IMR-90 (cell line): ENCODE measurements at regions not wholly inside any gene's neighbourhood (a gene's known extent, or its start where the extent isn't known, plus 50 kb on each side); places are given as distances from the start of the nearest gene placed in this dataset.

Experiments
- ATAC-seq: fragments of 200-7000 bp; cut with Tn5 transposase; 2 replicates; pipeline ENCODE4 v1.9.1; 2020; ENCODE audit warnings: low read depth, mild to moderate bottlenecking, moderate library complexity
- BruUV-seq: library from RNA; stranded (reverse); fragments of 400-500 nt; replicated peaks from 2 replicates; lab custom pipeline; 2021; lab: Mats Ljungman, UMichigan
- CTCF ChIA-PET: fragments of 300-600 bp; formaldehyde crosslinking; extraction: SDS; loops from one replicate; lab custom pipeline; 2021; ENCODE audit warnings: antibody characterized with exemption; lab: Yijun Ruan, JAX
- POLR2A ChIA-PET: fragments of 300-600 bp; sonication (Branson Sonifier 250); formaldehyde crosslinking; loops from one replicate; lab custom pipeline; 2022; ENCODE audit warnings: antibody characterized with exemption; ENCODE audit not compliant: unreplicated experiment; lab: Charles Lee
- DNase-seq: peaks from one replicate; pipeline ENCODE4 v3.0.0; 2013
- H2AFZ ChIP-seq: replicated peaks from 2 replicates; pipeline ENCODE3; 2013; ENCODE audit warnings: low read length, mild to moderate bottlenecking; ENCODE audit not compliant: poor library complexity
- H2AK5ac ChIP-seq: 2 replicates; pipeline ENCODE4 v1.6.1; 2013; ENCODE audit warnings: low read depth, low read length, inconsistent platforms
- H2AK9ac ChIP-seq: replicated peaks from 2 replicates; pipeline ENCODE3; 2013; ENCODE audit warnings: mild to moderate bottlenecking, low read depth, low read length, moderate library complexity; ENCODE audit not compliant: poor library complexity
- H2BK120ac ChIP-seq: 2 replicates; pipeline ENCODE4 v1.6.1; 2013; ENCODE audit warnings: low read depth, low read length, inconsistent platforms
- H2BK15ac ChIP-seq: 3 replicates; pipeline ENCODE4 v1.6.1; 2013; ENCODE audit warnings: low read depth, low read length, inconsistent platforms
- H2BK20ac ChIP-seq: 2 replicates; pipeline ENCODE4 v1.6.1; 2013; ENCODE audit warnings: low read depth, mild to moderate bottlenecking, inconsistent platforms, low read length, moderate library complexity
- H2BK5ac ChIP-seq: 2 replicates; pipeline ENCODE4 v1.6.1; 2013; ENCODE audit warnings: mild to moderate bottlenecking, low read depth, low read length, inconsistent platforms; ENCODE audit not compliant: poor library complexity, severe bottlenecking
- H3K14ac ChIP-seq: replicated peaks from 2 replicates; pipeline ENCODE4 v1.6.1; 2013; ENCODE audit warnings: low read depth, low read length, inconsistent platforms
- H3K18ac ChIP-seq: 2 replicates; pipeline ENCODE4 v1.6.1; 2013; ENCODE audit warnings: low read depth, low read length, control low read depth
- H3K23ac ChIP-seq: 2 replicates; pipeline ENCODE4 v1.6.1; 2013; ENCODE audit warnings: low read depth, low read length, inconsistent platforms
- H3K27ac ChIP-seq: 2 replicates; pipeline ENCODE4 v1.5.1; 2013; ENCODE audit warnings: mild to moderate bottlenecking, control low read depth, low read length; ENCODE audit not compliant: insufficient read depth
- H3K27me3 ChIP-seq: 2 replicates; pipeline ENCODE4 v1.6.1; 2013; ENCODE audit warnings: low read length; ENCODE audit not compliant: control insufficient read depth, insufficient read depth
- H3K36me3 ChIP-seq: 2 replicates; pipeline ENCODE4 v1.6.1; 2013; ENCODE audit warnings: low read length, mixed read lengths; ENCODE audit not compliant: control insufficient read depth, insufficient read depth
- H3K4ac ChIP-seq: 2 replicates; pipeline ENCODE4 v1.6.1; 2013; ENCODE audit warnings: low read depth, low read length, inconsistent platforms
- H3K4me1 ChIP-seq: 2 replicates; pipeline ENCODE4 v1.6.1; 2013; ENCODE audit warnings: low read length, mixed read lengths; ENCODE audit not compliant: control insufficient read depth, insufficient read depth
- H3K4me2 ChIP-seq: 2 replicates; pipeline ENCODE4 v1.6.1; 2013; ENCODE audit warnings: low read depth, mild to moderate bottlenecking, control low read depth, low read length, moderate library complexity
- H3K4me3 ChIP-seq: 2 replicates; pipeline ENCODE4 v1.5.1; 2013; ENCODE audit warnings: low read depth, mild to moderate bottlenecking, control low read depth, low read length, moderate library complexity; ENCODE audit not compliant: insufficient read depth
- H3K56ac ChIP-seq: 2 replicates; pipeline ENCODE4 v1.6.1; 2013; ENCODE audit warnings: low read length, inconsistent platforms; ENCODE audit not compliant: insufficient read depth; ENCODE audit errors: extremely low read depth
- H3K79me1 ChIP-seq, 2 experiments: 2 replicates each; pipeline ENCODE4 v1.6.1; 2013; ENCODE audit warnings: low read length in 2 of 2, inconsistent platforms in 1 of 2, low read depth in 1 of 2
- H3K9ac ChIP-seq: 2 replicates; pipeline ENCODE4 v1.6.1; 2013; ENCODE audit warnings: low read depth, low read length, control low read depth
- H3K9me1 ChIP-seq: 2 replicates; pipeline ENCODE4 v1.6.1; 2013; ENCODE audit warnings: low read length, inconsistent platforms; ENCODE audit not compliant: insufficient read depth
- H3K9me3 ChIP-seq: 2 replicates; pipeline ENCODE4 v1.6.1; 2013; ENCODE audit warnings: low read length; ENCODE audit not compliant: control insufficient read depth, insufficient read depth
- H4K20me1 ChIP-seq: 2 replicates; pipeline ENCODE4 v1.6.1; 2013; ENCODE audit warnings: low read length, inconsistent platforms; ENCODE audit not compliant: insufficient read depth
- H4K5ac ChIP-seq: 2 replicates; pipeline ENCODE4 v1.6.1; 2013; ENCODE audit warnings: mild to moderate bottlenecking, low read depth, low read length, control low read depth
- H4K8ac ChIP-seq, 2 experiments: 2 replicates each; pipeline ENCODE4 v1.6.1; 2013; ENCODE audit warnings: low read depth in 2 of 2, low read length in 2 of 2, control low read depth in 1 of 2, inconsistent platforms in 1 of 2
- H4K91ac ChIP-seq: 2 replicates; pipeline ENCODE4 v1.6.1; 2013; ENCODE audit warnings: low read depth, low read length, inconsistent platforms; ENCODE audit not compliant: insufficient read depth
- CEBPB ChIP-seq: IDR thresholded peaks from 2 replicates; pipeline ENCODE4 v1.6.1; 2012; ENCODE audit warnings: low read depth, low read length, improper control_type of control experiment
- CHD1 ChIP-seq: IDR thresholded peaks from 2 replicates; pipeline ENCODE4 v1.6.1; 2012; ENCODE audit warnings: low read depth, low read length, improper control_type of control experiment
- ELK1 ChIP-seq: fragments of 150-350 bp; IDR thresholded peaks from 2 replicates; pipeline ENCODE4 v1.6.1; 2016; ENCODE audit warnings: low read depth, mild to moderate bottlenecking, low read length, moderate library complexity, borderline replicate concordance
- MAFK ChIP-seq: IDR thresholded peaks from 2 replicates; pipeline ENCODE4 v1.6.1; 2012; ENCODE audit warnings: low read depth, low read length, improper control_type of control experiment
- MAZ ChIP-seq: IDR thresholded peaks from 2 replicates; pipeline ENCODE4 v1.6.1; 2012; ENCODE audit warnings: low read depth, mild to moderate bottlenecking, low read length, improper control_type of control experiment, moderate library complexity, borderline replicate concordance
- RAD21 ChIP-seq: IDR thresholded peaks from 2 replicates; pipeline ENCODE4 v1.6.1; 2012; ENCODE audit warnings: low read length, improper control_type of control experiment
- RCOR1 ChIP-seq: IDR thresholded peaks from 2 replicates; pipeline ENCODE4 v1.6.1; 2012; ENCODE audit warnings: mild to moderate bottlenecking, low read length, improper control_type of control experiment; ENCODE audit not compliant: insufficient replicate concordance
- RFX5 ChIP-seq: IDR thresholded peaks from 2 replicates; pipeline ENCODE4 v1.8.0; 2012; ENCODE audit warnings: low read depth, mild to moderate bottlenecking, low read length, moderate library complexity
- SMC3 ChIP-seq: fragments of 150-350 bp; IDR thresholded peaks from 2 replicates; pipeline ENCODE4 v1.6.1; 2016; ENCODE audit warnings: low read depth, mild to moderate bottlenecking, antibody characterized with exemption, low read length, moderate library complexity
- WGBS, 2 experiments: methylation state at CpG; one replicate each; pipeline versions ENCODE4 v1.1.5 to v1.1.7; 2013; ENCODE audit warnings: missing lambda C conversion rate in 2 of 2; ENCODE audit not compliant: insufficient read length in 1 of 2; ENCODE audit errors: extremely low coverage in 2 of 2; 5-methylcytosine and 5-hydroxymethylcytosine counted together
- dilution Hi-C: fragments of 300-500 bp; cut with HindIII; formaldehyde crosslinking; loops from one replicate; pipeline ENCODE4 v1.14.3; 2018; ENCODE audit warnings: low sequenced_read_pairs; ENCODE audit not compliant: unreplicated experiment
- in situ Hi-C: fragments of 300-500 bp; cut with MboI; formaldehyde crosslinking; loops from 3 replicates; pipeline ENCODE4 v1.14.3; 2019; ENCODE audit warnings: low sequenced_read_pairs, inconsistent platforms, mixed read lengths
- intact Hi-C: fragments of 100-400 bp; cut with micrococcal nuclease; formaldehyde crosslinking; loops from 2 replicates; pipeline ENCODE4 v1.10.0; 2022
- TF ChIP-seq, protein P1 (sequence below): conservative IDR thresholded peaks from 2 replicates; pipeline ENCODE4 v1.5.1; 2012; ENCODE audit warnings: mild to moderate bottlenecking, low read depth, low read length, improper control_type of control experiment

DNA sequence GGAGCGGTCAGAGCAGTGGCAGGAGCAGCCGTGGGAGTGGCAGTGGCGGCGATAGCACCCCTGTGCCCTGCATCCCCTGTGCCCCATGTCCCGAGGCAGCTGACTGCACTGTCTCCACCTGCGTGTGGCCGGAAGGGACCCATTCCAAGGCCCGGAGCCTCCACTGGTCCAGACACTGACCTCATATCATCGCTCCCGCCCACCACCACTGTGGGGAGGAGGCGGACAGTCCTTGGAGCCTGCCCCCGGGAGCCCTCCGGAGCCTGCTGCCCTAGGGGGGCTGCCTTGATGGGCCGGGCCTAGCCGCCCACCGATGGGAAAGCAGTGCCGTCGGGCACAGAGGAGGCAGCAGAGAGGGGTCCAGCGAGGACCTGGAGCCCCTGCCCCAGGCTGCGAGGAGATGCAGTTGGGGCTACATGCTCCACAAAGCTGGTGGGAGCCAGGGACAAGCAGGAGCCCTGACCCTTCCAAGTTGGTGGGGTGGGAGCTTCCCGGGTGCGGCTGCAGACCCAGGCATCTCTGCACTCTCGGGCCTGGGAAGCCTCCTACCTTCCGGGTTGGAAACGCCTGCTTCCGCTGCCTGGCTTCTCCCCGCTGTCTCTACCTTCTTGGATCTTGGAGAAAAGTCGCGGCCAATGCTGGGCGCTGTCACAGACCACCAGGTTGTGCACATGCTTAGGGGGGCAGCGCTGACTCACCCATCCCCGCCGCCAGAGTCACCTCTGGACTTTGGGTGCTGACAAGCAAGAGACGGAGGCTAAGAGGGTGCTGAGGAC is 283.2 kb upstream of the ROBO1 start:
- Histone ChIP-seq H4K5ac (no peak overlapping the region), H3K56ac (no peak overlapping the region), H2AK5ac (no peak overlapping the region), H3K4ac (no peak overlapping the region), H2BK5ac (no peak overlapping the region), H3K79me1 (no peaks in the 10 kb centered on the region), H4K20me1 (no peaks in the 10 kb centered on the region), H3K23ac (no peak overlapping the region), H3K36me3 (no peaks in the 10 kb centered on the region), H2AK9ac (no peak overlapping the region), H3K9me1 (no peaks in the 10 kb centered on the region), H3K27me3 (no peaks in the 10 kb centered on the region), H3K4me2 (no peak overlapping the region), H2BK15ac (no peak overlapping the region), H3K4me1 (no peaks in the 10 kb centered on the region), H3K9ac (no peak overlapping the region), H4K91ac (no peak overlapping the region), H3K4me3 (no peak overlapping the region), H3K18ac (no peak overlapping the region), H4K8ac (no peak overlapping the region), H3K27ac (no peak overlapping the region), H2BK120ac (no peak overlapping the region), H3K14ac (no peak overlapping the region), H2BK20ac (no peak overlapping the region), H2AFZ (no peak overlapping the region), H3K9me3 (peaks cover 4% of the 10 kb centered on the region; the same call in 1 of the 2 replicates)
- ChIA-PET POLR2A (no interaction called here), CTCF (no interaction called here)
- ATAC-seq (no peak), DNase-seq (no peak)
- TF ChIP-seq SMC3 (no peak), CEBPB (no peak), RCOR1 (no peak), RFX5 (no peak), MAZ (no peak), CHD1 (no peak), ELK1 (no peak), RAD21 (no peak), MAFK (no peak)
- TF ChIP-seq, protein P1, sequence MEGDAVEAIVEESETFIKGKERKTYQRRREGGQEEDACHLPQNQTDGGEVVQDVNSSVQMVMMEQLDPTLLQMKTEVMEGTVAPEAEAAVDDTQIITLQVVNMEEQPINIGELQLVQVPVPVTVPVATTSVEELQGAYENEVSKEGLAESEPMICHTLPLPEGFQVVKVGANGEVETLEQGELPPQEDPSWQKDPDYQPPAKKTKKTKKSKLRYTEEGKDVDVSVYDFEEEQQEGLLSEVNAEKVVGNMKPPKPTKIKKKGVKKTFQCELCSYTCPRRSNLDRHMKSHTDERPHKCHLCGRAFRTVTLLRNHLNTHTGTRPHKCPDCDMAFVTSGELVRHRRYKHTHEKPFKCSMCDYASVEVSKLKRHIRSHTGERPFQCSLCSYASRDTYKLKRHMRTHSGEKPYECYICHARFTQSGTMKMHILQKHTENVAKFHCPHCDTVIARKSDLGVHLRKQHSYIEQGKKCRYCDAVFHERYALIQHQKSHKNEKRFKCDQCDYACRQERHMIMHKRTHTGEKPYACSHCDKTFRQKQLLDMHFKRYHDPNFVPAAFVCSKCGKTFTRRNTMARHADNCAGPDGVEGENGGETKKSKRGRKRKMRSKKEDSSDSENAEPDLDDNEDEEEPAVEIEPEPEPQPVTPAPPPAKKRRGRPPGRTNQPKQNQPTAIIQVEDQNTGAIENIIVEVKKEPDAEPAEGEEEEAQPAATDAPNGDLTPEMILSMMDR = no peak
- 82% methylated on average over 7 of the region's 34 CpGs; no CpG with 5 or more reads in 1 of the 2 experiments for WGBS, 2 experiments
- BruUV-seq = no TSS peak
- dilution Hi-C loops (no loop called here), in situ Hi-C loops (no loop called here), intact Hi-C loops (no loop called here)
